ENCODE measurements at regions not wholly inside any gene's neighbourhood (a gene's known extent, or its start where the extent isn't known, plus 50 kb on each side); places are given as distances from the start of the nearest gene placed in this dataset.
"Not testable (repeated sequence)": the region's sequence is repeated elsewhere in the genome, so short reads cannot be mapped to it uniquely, and the experiment has no call there.

- DNase-seq = no peak
These were observed 83.2 kb upstream of the TAB2 start for GRCh38 chr6:149234051-149234962.

- DNase-seq = no peak
These were observed 82.4 kb upstream of the TAB2 start for GRCh38 chr6:149235130-149235561.

- DNase-seq = no peak
These were observed 80.9 kb upstream of the TAB2 start for GRCh38 chr6:149236589-149236988.

GRCh38 chr6:149237464-149237863 lies 80.0 kb upstream of the TAB2 start:
- DNase-seq = no peak

- DNase-seq = no peak
These were observed 77.8 kb upstream of the TAB2 start for GRCh38 chr6:149239573-149240209.

- no peak for DNase-seq
These were observed 74.6 kb upstream of the TAB2 start for GRCh38 chr6:149242883-149243282.

GRCh38 chr6:149244105-149244504 lies 73.4 kb upstream of the TAB2 start:
- DNase-seq = no peak

- peak in 1 of 56 donors; percentile 18 for DNase-seq
These were observed 70.7 kb upstream of the TAB2 start for GRCh38 chr6:149246691-149247384.

GRCh38 chr6:149247385-149247763 lies 70.1 kb upstream of the TAB2 start:
- no peak for DNase-seq

- DNase-seq = not testable (repeated sequence)
These were observed 69.2 kb upstream of the TAB2 start for GRCh38 chr6:149248263-149248662.

GRCh38 chr6:149248693-149249369 lies 68.7 kb upstream of the TAB2 start:
- no peak for DNase-seq

- no peak for DNase-seq
These were observed 67.8 kb upstream of the TAB2 start for GRCh38 chr6:149249370-149250357.

GRCh38 chr6:149250951-149251350 lies 66.6 kb upstream of the TAB2 start:
- no peak for DNase-seq

GRCh38 chr6:149252622-149253021 lies 64.9 kb upstream of the TAB2 start:
- no peak for DNase-seq

GRCh38 chr6:149254253-149254652 lies 63.3 kb upstream of the TAB2 start:
- DNase-seq = peak in 1 of 56 donors; percentile 19

- peak in 1 of 56 donors; percentile 12 for DNase-seq
These were observed 57.8 kb upstream of the TAB2 start for GRCh38 chr6:149259753-149260152.

- DNase-seq = no peak
These were observed 57.2 kb upstream of the TAB2 start for GRCh38 chr6:149260214-149260874.

- no peak for DNase-seq
These were observed 56.0 kb upstream of the TAB2 start for GRCh38 chr6:149261364-149262040.

GRCh38 chr6:149263321-149263720 lies 54.2 kb upstream of the TAB2 start:
- DNase-seq = no peak

Data from nucleus accumbens (tissue), 56 donors.